Astrocyte (in vitro differentiated cells and primary cell): ENCODE measurements at regions not wholly inside any gene's neighbourhood (a gene's known extent, or its start where the extent isn't known, plus 50 kb on each side); places are given as distances from the start of the nearest gene placed in this dataset.

Source experiments
- CTCF ChIP-seq: IDR thresholded peaks from 2 replicates; pipeline ENCODE4 v1.5.1; 2011; ENCODE audit warnings: low read depth, mild to moderate bottlenecking, inconsistent platforms, low read length, moderate library complexity; ENCODE audit not compliant: insufficient read depth
- EZH2 ChIP-seq: IDR thresholded peaks from 2 replicates; pipeline ENCODE4 v1.6.1; 2012; ENCODE audit warnings: mild to moderate bottlenecking, low read length, inconsistent platforms; ENCODE audit not compliant: insufficient read depth

- TF ChIP-seq CTCF (no peak), EZH2 (no peak)
These were observed 53.9 kb downstream of the SMIM38 start for GRCh38 chr11:69209421-69210309.
